ENCODE measurements at regions not wholly inside any gene's neighbourhood (a gene's known extent, or its start where the extent isn't known, plus 50 kb on each side); places are given as distances from the start of the nearest gene placed in this dataset.
A peak's percentile ranks its signal among the peaks of the same experiment; 100 is the strongest.

GRCh38 chr18:73980289-73980979 is 167.2 kb downstream of the FBXO15 start:
- no peak overlapping the region for H3K4me3 Mint-ChIP-seq
- H3K4me1 Mint-ChIP-seq: peaks cover 14% of the 10 kb centered on the region
- H3K9me3 Mint-ChIP-seq: no peaks in the 10 kb centered on the region
- no peaks in the 10 kb centered on the region for H3K36me3 Mint-ChIP-seq (ENCODE audit: low read depth)
- peak; percentile 34 to 48 (median 47) for TF ChIP-seq CTCF (IDR thresholded peaks at IDR 0.05; ENCODE audit: unreplicated experiment in 3 of 3)
- peaks cover 2% of the 10 kb centered on the region for H3K27me3 Mint-ChIP-seq (ENCODE audit: low read depth)
- no peak overlapping the region for H3K27ac Mint-ChIP-seq

- no peaks in the 10 kb centered on the region for H3K27me3 Mint-ChIP-seq (ENCODE audit: low read depth)
- peaks cover 14% of the 10 kb centered on the region for H3K4me1 Mint-ChIP-seq
- no peaks in the 10 kb centered on the region for H3K9me3 Mint-ChIP-seq
- H3K36me3 Mint-ChIP-seq (ENCODE audit: low read depth): no peaks in the 10 kb centered on the region
- no peak overlapping the region for H3K4me3 Mint-ChIP-seq
- TF ChIP-seq CTCF (IDR thresholded peaks at IDR 0.05; ENCODE audit: unreplicated experiment in 3 of 3): no peak
- H3K27ac Mint-ChIP-seq: no peak overlapping the region
Measured at GRCh38 chr18:73979742-73980141, 167.9 kb downstream of the FBXO15 start.

GRCh38 chr18:73976433-73976832 is 171.2 kb downstream of the FBXO15 start:
- Mint-ChIP-seq H3K27me3 (ENCODE audit: low read depth) (peaks cover 3% of the 10 kb centered on the region), H3K4me1 (peaks cover 11% of the 10 kb centered on the region), H3K9me3 (no peaks in the 10 kb centered on the region), H3K4me3 (no peak overlapping the region), H3K36me3 (ENCODE audit: low read depth) (no peaks in the 10 kb centered on the region), H3K27ac (no peak overlapping the region)
- no peak for TF ChIP-seq CTCF (IDR thresholded peaks at IDR 0.05; ENCODE audit: unreplicated experiment in 3 of 3)

GRCh38 chr18:73975266-73975665 is 172.4 kb downstream of the FBXO15 start:
- no peak overlapping the region for H3K4me3 Mint-ChIP-seq
- no peak overlapping the region for H3K27ac Mint-ChIP-seq
- H3K27me3 Mint-ChIP-seq (ENCODE audit: low read depth): peaks cover 3% of the 10 kb centered on the region
- H3K36me3 Mint-ChIP-seq (ENCODE audit: low read depth): no peaks in the 10 kb centered on the region
- TF ChIP-seq CTCF (IDR thresholded peaks at IDR 0.05; ENCODE audit: unreplicated experiment in 3 of 3): no peak
- H3K4me1 Mint-ChIP-seq: peaks cover 6% of the 10 kb centered on the region
- H3K9me3 Mint-ChIP-seq: no peaks in the 10 kb centered on the region

- Mint-ChIP-seq H3K9me3 (no peaks in the 10 kb centered on the region), H3K4me1 (peaks cover 4% of the 10 kb centered on the region), H3K36me3 (ENCODE audit: low read depth) (no peaks in the 10 kb centered on the region), H3K27ac (no peak overlapping the region), H3K27me3 (ENCODE audit: low read depth) (peaks cover 3% of the 10 kb centered on the region), H3K4me3 (no peak overlapping the region)
- no peak for TF ChIP-seq CTCF (IDR thresholded peaks at IDR 0.05; ENCODE audit: unreplicated experiment in 3 of 3)
Measured at GRCh38 chr18:73973972-73974371, 173.7 kb downstream of the FBXO15 start.

GRCh38 chr18:73966954-73967353 is 180.7 kb downstream of the FBXO15 start:
- TF ChIP-seq CTCF (IDR thresholded peaks at IDR 0.05; ENCODE audit: unreplicated experiment in 3 of 3): no peak
- Mint-ChIP-seq H3K4me3 (no peak overlapping the region), H3K9me3 (peaks cover 14% of the 10 kb centered on the region), H3K36me3 (ENCODE audit: low read depth) (no peaks in the 10 kb centered on the region), H3K27ac (no peak overlapping the region), H3K27me3 (ENCODE audit: low read depth) (peaks cover under 1% of the 10 kb centered on the region), H3K4me1 (no peaks in the 10 kb centered on the region)

Measured in nephron (organoid).